IMR-90 (cell line): ENCODE measurements at regions not wholly inside any gene's neighbourhood (a gene's known extent, or its start where the extent isn't known, plus 50 kb on each side); places are given as distances from the start of the nearest gene placed in this dataset.
A peak's percentile ranks its signal among the peaks of the same experiment; 100 is the strongest.

Source experiments
- ATAC-seq: fragments of 200-7000 bp; cut with Tn5 transposase; 2 replicates; pipeline ENCODE4 v1.9.1; 2020; ENCODE audit warnings: low read depth, mild to moderate bottlenecking, moderate library complexity
- BruUV-seq: library from RNA; stranded (reverse); fragments of 400-500 nt; replicated peaks from 2 replicates; lab custom pipeline; 2021; lab: Mats Ljungman, UMichigan
- CTCF ChIA-PET: fragments of 300-600 bp; formaldehyde crosslinking; extraction: SDS; loops from one replicate; lab custom pipeline; 2021; ENCODE audit warnings: antibody characterized with exemption; lab: Yijun Ruan, JAX
- POLR2A ChIA-PET: fragments of 300-600 bp; sonication (Branson Sonifier 250); formaldehyde crosslinking; loops from one replicate; lab custom pipeline; 2022; ENCODE audit warnings: antibody characterized with exemption; ENCODE audit not compliant: unreplicated experiment; lab: Charles Lee
- DNase-seq: peaks from one replicate; pipeline ENCODE4 v3.0.0; 2013
- H2AFZ ChIP-seq: replicated peaks from 2 replicates; pipeline ENCODE3; 2013; ENCODE audit warnings: low read length, mild to moderate bottlenecking; ENCODE audit not compliant: poor library complexity
- H2AK5ac ChIP-seq: 2 replicates; pipeline ENCODE4 v1.6.1; 2013; ENCODE audit warnings: low read depth, low read length, inconsistent platforms
- H2AK9ac ChIP-seq: replicated peaks from 2 replicates; pipeline ENCODE3; 2013; ENCODE audit warnings: mild to moderate bottlenecking, low read depth, low read length, moderate library complexity; ENCODE audit not compliant: poor library complexity
- H2BK120ac ChIP-seq: 2 replicates; pipeline ENCODE4 v1.6.1; 2013; ENCODE audit warnings: low read depth, low read length, inconsistent platforms
- H2BK15ac ChIP-seq: 3 replicates; pipeline ENCODE4 v1.6.1; 2013; ENCODE audit warnings: low read depth, low read length, inconsistent platforms
- H2BK20ac ChIP-seq: 2 replicates; pipeline ENCODE4 v1.6.1; 2013; ENCODE audit warnings: low read depth, mild to moderate bottlenecking, inconsistent platforms, low read length, moderate library complexity
- H2BK5ac ChIP-seq: 2 replicates; pipeline ENCODE4 v1.6.1; 2013; ENCODE audit warnings: mild to moderate bottlenecking, low read depth, low read length, inconsistent platforms; ENCODE audit not compliant: poor library complexity, severe bottlenecking
- H3K14ac ChIP-seq: replicated peaks from 2 replicates; pipeline ENCODE4 v1.6.1; 2013; ENCODE audit warnings: low read depth, low read length, inconsistent platforms
- H3K18ac ChIP-seq: 2 replicates; pipeline ENCODE4 v1.6.1; 2013; ENCODE audit warnings: low read depth, low read length, control low read depth
- H3K23ac ChIP-seq: 2 replicates; pipeline ENCODE4 v1.6.1; 2013; ENCODE audit warnings: low read depth, low read length, inconsistent platforms
- H3K27ac ChIP-seq: 2 replicates; pipeline ENCODE4 v1.5.1; 2013; ENCODE audit warnings: mild to moderate bottlenecking, control low read depth, low read length; ENCODE audit not compliant: insufficient read depth
- H3K27me3 ChIP-seq: 2 replicates; pipeline ENCODE4 v1.6.1; 2013; ENCODE audit warnings: low read length; ENCODE audit not compliant: control insufficient read depth, insufficient read depth
- H3K36me3 ChIP-seq: 2 replicates; pipeline ENCODE4 v1.6.1; 2013; ENCODE audit warnings: low read length, mixed read lengths; ENCODE audit not compliant: control insufficient read depth, insufficient read depth
- H3K4ac ChIP-seq: 2 replicates; pipeline ENCODE4 v1.6.1; 2013; ENCODE audit warnings: low read depth, low read length, inconsistent platforms
- H3K4me1 ChIP-seq: 2 replicates; pipeline ENCODE4 v1.6.1; 2013; ENCODE audit warnings: low read length, mixed read lengths; ENCODE audit not compliant: control insufficient read depth, insufficient read depth
- H3K4me2 ChIP-seq: 2 replicates; pipeline ENCODE4 v1.6.1; 2013; ENCODE audit warnings: low read depth, mild to moderate bottlenecking, control low read depth, low read length, moderate library complexity
- H3K4me3 ChIP-seq: 2 replicates; pipeline ENCODE4 v1.5.1; 2013; ENCODE audit warnings: low read depth, mild to moderate bottlenecking, control low read depth, low read length, moderate library complexity; ENCODE audit not compliant: insufficient read depth
- H3K56ac ChIP-seq: 2 replicates; pipeline ENCODE4 v1.6.1; 2013; ENCODE audit warnings: low read length, inconsistent platforms; ENCODE audit not compliant: insufficient read depth; ENCODE audit errors: extremely low read depth
- H3K79me1 ChIP-seq, 2 experiments: 2 replicates each; pipeline ENCODE4 v1.6.1; 2013; ENCODE audit warnings: low read length in 2 of 2, inconsistent platforms in 1 of 2, low read depth in 1 of 2
- H3K9ac ChIP-seq: 2 replicates; pipeline ENCODE4 v1.6.1; 2013; ENCODE audit warnings: low read depth, low read length, control low read depth
- H3K9me1 ChIP-seq: 2 replicates; pipeline ENCODE4 v1.6.1; 2013; ENCODE audit warnings: low read length, inconsistent platforms; ENCODE audit not compliant: insufficient read depth
- H3K9me3 ChIP-seq: 2 replicates; pipeline ENCODE4 v1.6.1; 2013; ENCODE audit warnings: low read length; ENCODE audit not compliant: control insufficient read depth, insufficient read depth
- H4K20me1 ChIP-seq: 2 replicates; pipeline ENCODE4 v1.6.1; 2013; ENCODE audit warnings: low read length, inconsistent platforms; ENCODE audit not compliant: insufficient read depth
- H4K5ac ChIP-seq: 2 replicates; pipeline ENCODE4 v1.6.1; 2013; ENCODE audit warnings: mild to moderate bottlenecking, low read depth, low read length, control low read depth
- H4K8ac ChIP-seq, 2 experiments: 2 replicates each; pipeline ENCODE4 v1.6.1; 2013; ENCODE audit warnings: low read depth in 2 of 2, low read length in 2 of 2, control low read depth in 1 of 2, inconsistent platforms in 1 of 2
- H4K91ac ChIP-seq: 2 replicates; pipeline ENCODE4 v1.6.1; 2013; ENCODE audit warnings: low read depth, low read length, inconsistent platforms; ENCODE audit not compliant: insufficient read depth
- CEBPB ChIP-seq: IDR thresholded peaks from 2 replicates; pipeline ENCODE4 v1.6.1; 2012; ENCODE audit warnings: low read depth, low read length, improper control_type of control experiment
- USF2 ChIP-seq: fragments of 150-350 bp; IDR thresholded peaks from 2 replicates; pipeline ENCODE4 v1.6.1; 2017; ENCODE audit warnings: mild to moderate bottlenecking, antibody characterized with exemption, low read length, low read depth
- WGBS, 2 experiments: methylation state at CpG; one replicate each; pipeline versions ENCODE4 v1.1.5 to v1.1.7; 2013; ENCODE audit warnings: missing lambda C conversion rate in 2 of 2; ENCODE audit not compliant: insufficient read length in 1 of 2; ENCODE audit errors: extremely low coverage in 2 of 2; 5-methylcytosine and 5-hydroxymethylcytosine counted together
- dilution Hi-C: fragments of 300-500 bp; cut with HindIII; formaldehyde crosslinking; loops from one replicate; pipeline ENCODE4 v1.14.3; 2018; ENCODE audit warnings: low sequenced_read_pairs; ENCODE audit not compliant: unreplicated experiment
- in situ Hi-C: fragments of 300-500 bp; cut with MboI; formaldehyde crosslinking; loops from 3 replicates; pipeline ENCODE4 v1.14.3; 2019; ENCODE audit warnings: low sequenced_read_pairs, inconsistent platforms, mixed read lengths
- intact Hi-C: fragments of 100-400 bp; cut with micrococcal nuclease; formaldehyde crosslinking; loops from 2 replicates; pipeline ENCODE4 v1.10.0; 2022

- H3K9me1 ChIP-seq = peaks cover 10% of the 10 kb centered on the region
- H2AFZ ChIP-seq = no peak overlapping the region
- POLR2A ChIA-PET = no interaction called here
- H3K56ac ChIP-seq = no peak overlapping the region
- H3K79me1 ChIP-seq = no peaks in the 10 kb centered on the region
- H3K9me3 ChIP-seq = peaks cover 3% of the 10 kb centered on the region; the same call in 1 of the 2 replicates
- no peak overlapping the region for H3K9ac ChIP-seq
- intact Hi-C loops (no loop called here), dilution Hi-C loops (no loop called here), in situ Hi-C loops (no loop called here)
- CTCF ChIA-PET = no interaction called here
- H4K8ac ChIP-seq = peak overlapping the region; percentile 35 to 54; a peak in 2 of 4 replicates
- peak overlapping the region; percentile 40; the same call in 1 of the 2 replicates for H2BK120ac ChIP-seq
- H2BK15ac ChIP-seq = peak overlapping the region; percentile 70; the same call in 2 of the 3 replicates
- no peak overlapping the region for H3K23ac ChIP-seq
- H3K4me1 ChIP-seq = peaks cover 18% of the 10 kb centered on the region
- BruUV-seq = no TSS peak
- no peak overlapping the region for H2AK9ac ChIP-seq
- H4K91ac ChIP-seq = peak overlapping the region; percentile 15; the same call in 1 of the 2 replicates
- no peak overlapping the region for H3K14ac ChIP-seq
- no peak for DNase-seq
- peak overlapping the region; percentile 51; the same call in 1 of the 2 replicates for H3K4ac ChIP-seq
- no CpG with 5 or more reads among the region's 9 CpGs for WGBS, 2 experiments
- TF ChIP-seq CEBPB = peak; percentile 80
- no peak for TF ChIP-seq USF2
- no peak overlapping the region for H4K5ac ChIP-seq
- peak overlapping the region; percentile 46; the same call in 1 of the 2 replicates for H2AK5ac ChIP-seq
- H2BK20ac ChIP-seq = peak overlapping the region; percentile 39; the same call in 1 of the 2 replicates
- H3K18ac ChIP-seq = peak overlapping the region; percentile 6; the same call in 1 of the 2 replicates
- no peaks in the 10 kb centered on the region for H3K36me3 ChIP-seq
- H2BK5ac ChIP-seq = no peak overlapping the region
- no peaks in the 10 kb centered on the region for H4K20me1 ChIP-seq
- H3K27me3 ChIP-seq = no peaks in the 10 kb centered on the region
- H3K4me3 ChIP-seq = no peak overlapping the region
- peak overlapping the region; percentile 43; the same call in 1 of the 2 replicates for H3K27ac ChIP-seq
- ATAC-seq = no peak
- H3K4me2 ChIP-seq = no peak overlapping the region
Observed at GRCh38 chr14:61121355-61121787, 140.3 kb downstream of the SLC38A6 start.
